ENCODE measurements at regions not wholly inside any gene's neighbourhood (a gene's known extent, or its start where the extent isn't known, plus 50 kb on each side); places are given as distances from the start of the nearest gene placed in this dataset.
"Not testable (repeated sequence)": the region's sequence is repeated elsewhere in the genome, so short reads cannot be mapped to it uniquely, and the experiment has no call there.

GRCh38 chr12:116327992-116328391, 50.5 kb upstream of the MED13L start:
- intact Hi-C loops (cut with DNase I; ENCODE audit: low total_unique reads); H3K4me3 ChIP-seq; H3K27me3 ChIP-seq; H3K36me3 ChIP-seq; H3K4me1 ChIP-seq; DNase-seq; H3K27ac ChIP-seq; H3K9me3 ChIP-seq: not testable (repeated sequence)

GRCh38 chr12:116331876-116332275, 54.4 kb upstream of the MED13L start:
- Histone ChIP-seq H3K9me3 (no peaks in the 10 kb centered on the region), H3K27me3 (no peaks in the 10 kb centered on the region), H3K4me3 (no peak overlapping the region), H3K27ac (no peak overlapping the region), H3K4me1 (no peaks in the 10 kb centered on the region), H3K36me3 (no peaks in the 10 kb centered on the region)
- intact Hi-C loops (cut with DNase I; ENCODE audit: low total_unique reads) = no loop called here
- no peak for DNase-seq
- no peak for TF ChIP-seq CTCF (IDR thresholded peaks at IDR 0.05)

- H3K4me1 ChIP-seq = no peaks in the 10 kb centered on the region
- H3K9me3 ChIP-seq = no peaks in the 10 kb centered on the region
- intact Hi-C loops (cut with DNase I; ENCODE audit: low total_unique reads) = no loop called here
- DNase-seq = no peak
- no peaks in the 10 kb centered on the region for H3K27me3 ChIP-seq
- no peak for TF ChIP-seq CTCF (IDR thresholded peaks at IDR 0.05)
- no peak overlapping the region for H3K27ac ChIP-seq
- H3K36me3 ChIP-seq = no peaks in the 10 kb centered on the region
- no peak overlapping the region for H3K4me3 ChIP-seq
These were observed 55.4 kb upstream of the MED13L start for GRCh38 chr12:116332705-116333380.

- Histone ChIP-seq H3K4me3 (no peak overlapping the region), H3K27ac (no peak overlapping the region), H3K27me3 (no peaks in the 10 kb centered on the region), H3K36me3 (no peaks in the 10 kb centered on the region), H3K9me3 (no peaks in the 10 kb centered on the region), H3K4me1 (no peaks in the 10 kb centered on the region)
- DNase-seq = no peak
- no peak for TF ChIP-seq CTCF (IDR thresholded peaks at IDR 0.05)
- intact Hi-C loops (cut with DNase I; ENCODE audit: low total_unique reads) = no loop called here
These were observed 55.9 kb upstream of the MED13L start for GRCh38 chr12:116333402-116333801.

GRCh38 chr12:116336542-116337065, 59.1 kb upstream of the MED13L start:
- Histone ChIP-seq H3K27ac (no peak overlapping the region), H3K9me3 (no peaks in the 10 kb centered on the region), H3K4me1 (no peaks in the 10 kb centered on the region), H3K36me3 (no peaks in the 10 kb centered on the region), H3K27me3 (no peaks in the 10 kb centered on the region), H3K4me3 (no peak overlapping the region)
- no peak for DNase-seq
- no peak for TF ChIP-seq CTCF (IDR thresholded peaks at IDR 0.05)
- intact Hi-C loops (cut with DNase I; ENCODE audit: low total_unique reads) = no loop called here

- intact Hi-C loops (cut with DNase I; ENCODE audit: low total_unique reads) = no loop called here
- no peaks in the 10 kb centered on the region for H3K27me3 ChIP-seq
- no peaks in the 10 kb centered on the region for H3K9me3 ChIP-seq
- H3K36me3 ChIP-seq = no peaks in the 10 kb centered on the region
- no peak overlapping the region for H3K4me3 ChIP-seq
- TF ChIP-seq CTCF (IDR thresholded peaks at IDR 0.05) = no peak
- DNase-seq = no peak
- H3K27ac ChIP-seq = no peak overlapping the region
- H3K4me1 ChIP-seq = no peaks in the 10 kb centered on the region
These were observed 59.8 kb upstream of the MED13L start for GRCh38 chr12:116337312-116337711.
